Stimulated activated CD8-positive, alpha-beta memory T cell treated with anti-CD3 and anti-CD28 coated beads, Interleukin-15, amount 100 ng/mL, for 24 hours (primary cell): ENCODE measurements at regions not wholly inside any gene's neighbourhood (a gene's known extent, or its start where the extent isn't known, plus 50 kb on each side); places are given as distances from the start of the nearest gene placed in this dataset.
"Not testable (repeated sequence)": the region's sequence is repeated elsewhere in the genome, so short reads cannot be mapped to it uniquely, and the experiment has no call there.

Experiments
- DNase-seq: peaks from one replicate; pipeline ENCODE4 v3.0.0-alpha.2; 2020; ENCODE audit warnings: low read depth

- not testable (repeated sequence) for DNase-seq
Measured at GRCh38 chr2:146405402-146406309, 1439.2 kb upstream of the ACVR2A start.

- DNase-seq, result not testable (repeated sequence)
Measured at GRCh38 chr2:146403546-146404160, 1441.2 kb upstream of the ACVR2A start.

GRCh38 chr2:146392631-146393030 lies 1452.2 kb upstream of the ACVR2A start:
- no peak for DNase-seq

- DNase-seq, result no peak
Measured at GRCh38 chr2:146392186-146392585, 1452.6 kb upstream of the ACVR2A start.

- DNase-seq, result no peak
Measured at GRCh38 chr2:146388757-146389156, 1456.1 kb upstream of the ACVR2A start.

- no peak for DNase-seq
Measured at GRCh38 chr2:146386096-146386495, 1458.7 kb upstream of the ACVR2A start.

- no peak for DNase-seq
Measured at GRCh38 chr2:146385031-146385430, 1459.8 kb upstream of the ACVR2A start.

GRCh38 chr2:146376511-146377064 lies 1468.2 kb upstream of the ACVR2A start:
- no peak for DNase-seq

GRCh38 chr2:146374505-146374904 lies 1470.3 kb upstream of the ACVR2A start:
- no peak for DNase-seq

- not testable (repeated sequence) for DNase-seq
Measured at GRCh38 chr2:146371364-146371763, 1473.5 kb upstream of the ACVR2A start.

GRCh38 chr2:146370826-146371225 lies 1474.0 kb upstream of the ACVR2A start:
- DNase-seq, result no peak

- DNase-seq, result no peak
Measured at GRCh38 chr2:146366276-146366675, 1478.6 kb upstream of the ACVR2A start.

- no peak for DNase-seq
Measured at GRCh38 chr2:146365041-146365440, 1479.8 kb upstream of the ACVR2A start.

- DNase-seq, result no peak
Measured at GRCh38 chr2:146363731-146364130, 1481.1 kb upstream of the ACVR2A start.

GRCh38 chr2:146351689-146352088 lies 1493.1 kb upstream of the ACVR2A start:
- DNase-seq, result no peak

GRCh38 chr2:146349334-146349733 lies 1495.5 kb upstream of the ACVR2A start:
- DNase-seq, result no peak

GRCh38 chr2:146324951-146325350 lies 1519.9 kb upstream of the ACVR2A start:
- DNase-seq, result no peak

GRCh38 chr2:146323564-146323963 lies 1521.3 kb upstream of the ACVR2A start:
- no peak for DNase-seq

GRCh38 chr2:146321175-146321574 lies 1523.7 kb upstream of the ACVR2A start:
- no peak for DNase-seq

- DNase-seq, result no peak
Measured at GRCh38 chr2:146317959-146318358, 1526.9 kb upstream of the ACVR2A start.

- DNase-seq, result no peak
Measured at GRCh38 chr2:146312899-146313298, 1531.9 kb upstream of the ACVR2A start.

- no peak for DNase-seq
Measured at GRCh38 chr2:146305164-146305563, 1539.7 kb upstream of the ACVR2A start.

GRCh38 chr2:146301287-146301686 lies 1543.5 kb upstream of the ACVR2A start:
- no peak for DNase-seq
